GM12892 (cell line): ENCODE measurements at regions not wholly inside any gene's neighbourhood (a gene's known extent, or its start where the extent isn't known, plus 50 kb on each side); places are given as distances from the start of the nearest gene placed in this dataset.

Source experiments
- POLR2A ChIP-seq: IDR thresholded peaks from 2 replicates; pipeline ENCODE4 v1.6.1; 2011; ENCODE audit warnings: low read depth, low read length, control low read depth
- POLR2AphosphoS5 ChIP-seq: IDR thresholded peaks from 2 replicates; pipeline ENCODE4 v1.6.1; 2011; ENCODE audit warnings: low read depth, low read length, control low read depth

GRCh38 chr12:105616971-105617540 lies 286.6 kb downstream of the C12orf75 start:
- TF ChIP-seq POLR2A, result no peak
- TF ChIP-seq POLR2AphosphoS5, result no peak
